Activated naive CD8-positive, alpha-beta T cell treated with anti-CD3 and anti-CD28 coated beads, Interleukin-2, amount 50 U/mL, for 24 hours (primary cell): ENCODE measurements at regions not wholly inside any gene's neighbourhood (a gene's known extent, or its start where the extent isn't known, plus 50 kb on each side); places are given as distances from the start of the nearest gene placed in this dataset.
"Not testable (repeated sequence)": the region's sequence is repeated elsewhere in the genome, so short reads cannot be mapped to it uniquely, and the experiment has no call there.

ENCODE experiments used
- ATAC-seq: fragments of 150-1000 bp; cut with Tn5 transposase; one replicate; pipeline ENCODE4 v1.10.0; 2021
- DNase-seq: peaks from one replicate; pipeline ENCODE4 v3.0.0; 2021
- H3K27ac Mint-ChIP-seq: one replicate; pipeline ENCODE4 v1.8.0; 2021; ENCODE audit warnings: mild to moderate bottlenecking, mixed read lengths
- H3K27me3 Mint-ChIP-seq: one replicate; pipeline ENCODE4 v1.8.0; 2021; ENCODE audit warnings: mixed read lengths
- H3K36me3 Mint-ChIP-seq: one replicate; pipeline ENCODE4 v1.8.0; 2021; ENCODE audit warnings: low read depth, mixed read lengths
- H3K4me1 Mint-ChIP-seq: one replicate; pipeline ENCODE4 v1.8.0; 2021; ENCODE audit warnings: mixed read lengths
- H3K4me3 Mint-ChIP-seq: one replicate; pipeline ENCODE4 v1.8.0; 2021; ENCODE audit warnings: mild to moderate bottlenecking, moderate library complexity, mixed read lengths
- H3K9me3 Mint-ChIP-seq: one replicate; pipeline ENCODE4 v1.8.0; 2021; ENCODE audit warnings: mixed read lengths

DNA sequence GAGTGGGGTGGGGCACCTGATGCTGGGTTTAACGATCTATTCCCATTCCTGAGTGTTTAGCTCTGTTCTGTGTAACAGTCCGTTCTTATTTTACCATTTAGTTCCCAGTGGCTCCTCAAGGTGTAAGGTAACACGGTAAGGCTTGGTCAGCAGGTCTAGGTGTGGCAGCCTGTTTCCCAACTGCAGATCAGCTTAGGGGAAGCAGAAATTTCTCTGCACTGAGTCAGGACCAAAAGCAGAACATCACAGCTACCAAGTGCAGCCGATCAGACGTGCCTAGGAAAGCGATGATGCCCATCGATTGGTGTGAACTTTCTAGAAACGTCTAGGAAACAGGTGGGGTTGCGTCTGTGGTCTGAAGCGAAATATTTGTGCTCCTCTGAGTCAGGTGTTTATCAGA, 240.1 kb downstream of the STIM2 start:
- H3K27ac Mint-ChIP-seq: no peak overlapping the region
- H3K4me3 Mint-ChIP-seq: no peak overlapping the region
- H3K36me3 Mint-ChIP-seq: no peaks in the 10 kb centered on the region
- H3K27me3 Mint-ChIP-seq: peaks cover 8% of the 10 kb centered on the region
- no peaks in the 10 kb centered on the region for H3K9me3 Mint-ChIP-seq
- DNase-seq: no peak
- no peak for ATAC-seq
- H3K4me1 Mint-ChIP-seq: no peaks in the 10 kb centered on the region

DNA sequence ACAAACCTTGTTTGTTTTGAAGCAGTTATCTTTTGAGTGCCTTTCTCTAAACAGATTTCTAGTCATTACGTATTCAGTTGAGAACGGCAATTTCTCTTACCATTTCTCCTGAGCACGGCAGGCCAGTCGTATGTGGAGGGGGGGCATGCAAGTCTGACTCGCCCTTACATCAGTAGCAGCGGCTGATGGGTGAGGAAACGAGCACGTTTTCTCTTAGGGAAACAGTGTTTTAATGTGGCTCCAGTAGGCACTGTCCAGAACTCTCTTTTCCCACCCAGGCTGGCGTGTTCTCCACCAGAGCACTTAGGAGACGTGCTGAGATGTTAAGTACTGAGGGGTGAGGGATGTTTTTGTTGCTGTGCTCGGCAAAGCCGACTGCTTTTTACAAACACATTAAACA, 240.5 kb downstream of the STIM2 start:
- Mint-ChIP-seq H3K27me3 (peaks cover 8% of the 10 kb centered on the region), H3K4me1 (no peaks in the 10 kb centered on the region), H3K4me3 (no peak overlapping the region), H3K9me3 (no peaks in the 10 kb centered on the region), H3K27ac (no peak overlapping the region), H3K36me3 (no peaks in the 10 kb centered on the region)
- no peak for DNase-seq
- ATAC-seq: no peak

DNA sequence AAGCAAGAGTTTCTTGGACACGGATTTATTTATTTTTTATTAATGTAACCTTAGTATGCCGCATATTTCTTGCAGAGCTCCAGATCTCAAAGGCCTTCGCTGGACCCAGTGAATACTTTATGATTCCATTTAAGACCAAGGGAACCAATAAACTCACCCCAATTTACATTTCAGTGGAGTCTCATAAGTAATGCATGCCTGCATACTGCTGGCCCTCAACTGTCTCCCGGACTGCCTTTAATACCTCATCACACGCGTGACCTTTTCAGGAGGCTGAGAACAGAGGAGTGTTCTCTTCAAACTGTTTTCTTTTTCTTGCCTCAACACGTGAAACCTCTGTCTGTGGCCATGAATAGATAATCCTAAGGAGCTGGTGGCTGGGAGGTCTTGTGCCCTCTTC, 240.9 kb downstream of the STIM2 start:
- Mint-ChIP-seq H3K27me3 (peaks cover 8% of the 10 kb centered on the region), H3K9me3 (no peaks in the 10 kb centered on the region), H3K36me3 (no peaks in the 10 kb centered on the region), H3K4me1 (no peaks in the 10 kb centered on the region), H3K4me3 (no peak overlapping the region), H3K27ac (no peak overlapping the region)
- ATAC-seq (no peak), DNase-seq (no peak)

- Mint-ChIP-seq H3K4me3 (no peak overlapping the region), H3K4me1 (no peaks in the 10 kb centered on the region), H3K27me3 (peaks cover 5% of the 10 kb centered on the region), H3K9me3 (no peaks in the 10 kb centered on the region), H3K27ac (no peak overlapping the region), H3K36me3 (no peaks in the 10 kb centered on the region)
- ATAC-seq (no peak), DNase-seq (no peak)
Measured at GRCh38 chr4:27111627-27112026, 251.0 kb downstream of the STIM2 start.

DNA sequence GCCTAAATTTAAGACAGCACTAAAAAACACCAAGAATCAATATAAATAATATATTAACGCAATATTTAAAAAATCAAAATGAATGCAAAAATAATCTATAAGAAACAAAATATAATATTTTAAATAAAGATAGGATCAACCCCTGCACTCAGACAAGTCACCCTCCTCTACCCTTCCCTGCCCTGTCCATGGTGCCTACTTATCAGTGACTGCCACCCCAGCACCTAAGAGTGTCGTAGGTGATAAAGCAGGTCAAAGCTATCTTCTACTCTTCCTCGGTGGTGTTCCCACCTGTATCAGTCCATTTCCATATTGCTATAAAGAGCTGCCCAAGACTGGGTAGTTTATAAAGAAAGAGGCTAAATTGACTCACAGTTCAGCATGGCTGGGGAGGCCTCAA, 251.9 kb downstream of the STIM2 start:
- DNase-seq (no peak), ATAC-seq (no peak)
- Mint-ChIP-seq H3K4me1 (no peaks in the 10 kb centered on the region), H3K27ac (no peak overlapping the region), H3K4me3 (no peak overlapping the region), H3K9me3 (no peaks in the 10 kb centered on the region), H3K36me3 (no peaks in the 10 kb centered on the region), H3K27me3 (peaks cover 5% of the 10 kb centered on the region)

GRCh38 chr4:27115221-27115620, 254.6 kb downstream of the STIM2 start:
- H3K4me3 Mint-ChIP-seq: no peak overlapping the region
- DNase-seq: no peak
- no peaks in the 10 kb centered on the region for H3K9me3 Mint-ChIP-seq
- no peak for ATAC-seq
- no peaks in the 10 kb centered on the region for H3K36me3 Mint-ChIP-seq
- H3K4me1 Mint-ChIP-seq: no peaks in the 10 kb centered on the region
- H3K27ac Mint-ChIP-seq: no peak overlapping the region
- H3K27me3 Mint-ChIP-seq: peaks cover 5% of the 10 kb centered on the region

- H3K27ac Mint-ChIP-seq: no peak overlapping the region
- ATAC-seq: no peak
- no peaks in the 10 kb centered on the region for H3K9me3 Mint-ChIP-seq
- no peak overlapping the region for H3K4me3 Mint-ChIP-seq
- peaks cover 5% of the 10 kb centered on the region for H3K27me3 Mint-ChIP-seq
- DNase-seq: no peak
- H3K36me3 Mint-ChIP-seq: no peaks in the 10 kb centered on the region
- no peaks in the 10 kb centered on the region for H3K4me1 Mint-ChIP-seq
Measured at GRCh38 chr4:27117453-27117852, 256.8 kb downstream of the STIM2 start.

- DNase-seq: no peak
- H3K4me1 Mint-ChIP-seq: no peaks in the 10 kb centered on the region
- no peaks in the 10 kb centered on the region for H3K36me3 Mint-ChIP-seq
- H3K9me3 Mint-ChIP-seq: no peaks in the 10 kb centered on the region
- no peak for ATAC-seq
- H3K27me3 Mint-ChIP-seq: peaks cover 5% of the 10 kb centered on the region
- no peak overlapping the region for H3K27ac Mint-ChIP-seq
- H3K4me3 Mint-ChIP-seq: no peak overlapping the region
Measured at GRCh38 chr4:27119239-27119638, 258.6 kb downstream of the STIM2 start.

DNA sequence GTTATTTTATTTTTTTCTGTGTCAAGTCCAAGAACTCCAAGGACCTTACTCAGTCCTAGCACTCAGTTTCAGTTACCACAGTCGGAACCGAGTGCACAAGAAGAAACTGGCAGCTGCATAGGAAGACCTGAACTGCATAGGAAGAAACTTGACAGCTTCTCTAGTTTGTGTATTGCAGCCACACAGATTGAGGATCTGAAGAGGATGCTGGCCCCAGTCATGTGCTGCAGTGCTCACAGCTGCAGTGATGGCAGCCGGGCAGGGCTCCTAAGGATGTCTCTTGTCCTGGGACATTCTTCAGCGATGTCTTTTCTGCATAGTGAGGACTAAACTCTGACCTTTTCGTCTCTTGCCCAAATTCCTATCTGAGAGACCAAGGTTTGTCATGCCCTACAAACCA, 261.2 kb downstream of the STIM2 start:
- ATAC-seq: no peak
- Mint-ChIP-seq H3K36me3 (no peaks in the 10 kb centered on the region), H3K4me3 (no peak overlapping the region), H3K9me3 (no peaks in the 10 kb centered on the region), H3K27me3 (peaks cover 3% of the 10 kb centered on the region), H3K27ac (no peak overlapping the region), H3K4me1 (no peaks in the 10 kb centered on the region)
- no peak for DNase-seq

- Mint-ChIP-seq H3K27ac (no peak overlapping the region), H3K4me1 (no peaks in the 10 kb centered on the region), H3K27me3 (no peaks in the 10 kb centered on the region), H3K36me3 (no peaks in the 10 kb centered on the region), H3K4me3 (no peak overlapping the region), H3K9me3 (no peaks in the 10 kb centered on the region)
- no peak for ATAC-seq
- DNase-seq: no peak
Measured at GRCh38 chr4:27123123-27123768, 262.6 kb downstream of the STIM2 start.

GRCh38 chr4:27123769-27124124, 263.1 kb downstream of the STIM2 start:
- no peak for ATAC-seq
- H3K27ac Mint-ChIP-seq: no peak overlapping the region
- H3K27me3 Mint-ChIP-seq: peaks cover 3% of the 10 kb centered on the region

DNA sequence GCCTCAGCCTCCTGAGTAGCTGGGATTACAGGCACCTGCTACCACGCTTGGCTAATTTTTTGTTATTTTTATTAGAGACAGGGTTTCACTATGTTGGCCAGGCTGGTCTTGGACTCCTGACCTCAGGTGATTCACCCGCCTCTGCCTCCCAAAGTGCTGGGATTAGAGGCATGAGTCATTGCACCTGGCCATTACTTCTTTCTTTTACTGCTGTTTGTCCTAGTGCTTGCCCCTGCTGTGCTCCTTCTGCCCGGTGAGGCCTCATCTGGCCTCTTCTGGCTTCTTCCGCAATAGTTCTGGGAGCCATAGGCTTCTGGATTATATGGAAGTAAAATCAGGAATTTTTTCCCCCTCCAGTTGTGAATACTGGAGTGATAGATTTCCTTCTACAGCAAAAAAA, 266.3 kb downstream of the STIM2 start:
- not testable (repeated sequence) for ATAC-seq, H3K9me3 Mint-ChIP-seq

More at GRCh38 chr4:27123769-27124124, 263.1 kb downstream of the STIM2 start:
- Mint-ChIP-seq H3K36me3 (no peaks in the 10 kb centered on the region), H3K4me3 (no peak overlapping the region), H3K9me3 (no peaks in the 10 kb centered on the region), H3K4me1 (no peaks in the 10 kb centered on the region)
- no peak for DNase-seq

DNA sequence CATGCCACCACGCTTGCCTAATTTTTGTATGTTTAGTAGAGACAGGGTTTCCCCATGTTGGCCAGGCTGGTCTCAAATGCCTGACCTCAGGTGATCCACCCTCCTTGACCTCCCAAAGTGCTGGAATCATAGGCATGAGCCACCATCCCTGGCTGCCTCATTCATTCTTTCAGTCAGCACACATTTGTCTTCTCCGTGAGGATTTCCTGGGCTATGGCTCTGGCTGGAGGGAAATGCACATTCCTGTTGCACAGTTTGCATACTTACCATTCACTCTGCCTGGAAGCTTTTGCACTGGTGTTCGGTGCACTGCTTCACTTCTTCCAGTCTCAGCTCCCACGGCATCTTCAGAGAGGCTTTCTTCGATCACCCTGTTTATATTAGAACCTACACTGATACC, 267.8 kb downstream of the STIM2 start:
- ATAC-seq (no peak), DNase-seq (no peak)
- Mint-ChIP-seq H3K9me3 (peaks cover under 1% of the 10 kb centered on the region), H3K27me3 (peaks cover 4% of the 10 kb centered on the region), H3K36me3 (no peaks in the 10 kb centered on the region), H3K27ac (no peak overlapping the region), H3K4me3 (no peak overlapping the region), H3K4me1 (no peaks in the 10 kb centered on the region)

More for the DNA sequence above, 266.3 kb downstream of the STIM2 start:
- H3K27ac Mint-ChIP-seq, H3K27me3 Mint-ChIP-seq, DNase-seq, H3K4me3 Mint-ChIP-seq, H3K36me3 Mint-ChIP-seq, H3K4me1 Mint-ChIP-seq: not testable (repeated sequence)

DNA sequence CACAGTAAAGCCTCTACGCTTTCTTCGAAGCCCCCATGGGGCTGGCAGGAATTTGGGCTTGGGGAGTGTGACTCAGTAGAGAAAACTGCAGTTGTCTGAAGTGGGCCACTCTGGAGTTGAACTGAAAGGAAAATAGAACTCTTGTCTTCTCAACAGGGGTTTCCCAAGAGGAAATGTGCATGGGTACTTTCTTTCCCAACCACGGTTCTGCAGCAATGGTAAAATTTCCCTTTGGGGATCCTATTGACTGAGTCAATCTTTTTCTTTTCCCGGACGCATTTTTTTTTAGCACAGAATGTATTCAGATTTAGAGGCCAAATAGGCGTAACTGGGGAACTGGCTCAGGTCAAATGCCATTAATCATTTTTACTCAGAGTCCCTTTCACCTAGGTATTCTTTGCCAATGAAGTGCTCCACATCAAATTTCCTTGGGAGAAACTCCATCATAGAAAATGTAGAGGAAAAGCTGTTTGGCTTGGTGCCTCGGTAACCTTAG, 269.3 kb downstream of the STIM2 start:
- Mint-ChIP-seq H3K27me3 (peaks cover 4% of the 10 kb centered on the region), H3K4me3 (no peak overlapping the region), H3K9me3 (peaks cover 12% of the 10 kb centered on the region), H3K36me3 (no peaks in the 10 kb centered on the region), H3K4me1 (no peaks in the 10 kb centered on the region), H3K27ac (no peak overlapping the region)
- no peak for ATAC-seq
- DNase-seq: no peak

DNA sequence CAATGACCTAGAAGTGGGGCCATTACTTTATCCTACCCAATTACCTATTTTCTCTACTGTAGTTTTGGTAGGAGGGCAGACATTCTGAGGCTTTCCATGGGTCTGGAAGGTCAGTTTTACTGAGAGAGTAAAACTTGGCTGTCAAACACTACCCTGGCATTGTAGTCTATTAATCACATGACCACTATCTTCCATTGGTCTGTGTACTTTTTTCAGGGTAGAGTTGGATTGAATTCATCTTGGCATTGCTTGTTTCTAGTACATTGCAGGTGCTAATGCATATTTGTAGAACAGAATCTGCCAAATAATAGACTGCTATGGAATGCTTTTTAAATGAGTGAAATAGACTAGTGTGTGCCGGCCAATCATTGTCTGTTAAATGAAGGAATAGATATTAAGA, 271.9 kb downstream of the STIM2 start:
- no peak overlapping the region for H3K27ac Mint-ChIP-seq
- H3K27me3 Mint-ChIP-seq: peaks cover 4% of the 10 kb centered on the region
- peaks cover 19% of the 10 kb centered on the region for H3K9me3 Mint-ChIP-seq
- no peaks in the 10 kb centered on the region for H3K36me3 Mint-ChIP-seq
- H3K4me1 Mint-ChIP-seq: no peaks in the 10 kb centered on the region
- H3K4me3 Mint-ChIP-seq: no peak overlapping the region
- DNase-seq: no peak
- no peak for ATAC-seq

- Mint-ChIP-seq H3K36me3 (no peaks in the 10 kb centered on the region), H3K4me1 (no peaks in the 10 kb centered on the region), H3K4me3 (no peak overlapping the region), H3K27ac (no peak overlapping the region), H3K9me3 (peaks cover 3% of the 10 kb centered on the region), H3K27me3 (no peaks in the 10 kb centered on the region)
- DNase-seq (no peak), ATAC-seq (no peak)
Measured at GRCh38 chr4:27140486-27140885, 279.8 kb downstream of the STIM2 start.
